ENCODE measurements at regions not wholly inside any gene's neighbourhood (a gene's known extent, or its start where the extent isn't known, plus 50 kb on each side); places are given as distances from the start of the nearest gene placed in this dataset.

- ATAC-seq (no peak), DNase-seq (no peak)
- Histone ChIP-seq H3K36me3 (ENCODE audit: insufficient read depth in 1 of 2, low read depth in 1 of 2) (no peaks in the 10 kb centered on the region), H3K27ac (no peak overlapping the region), H3K27me3 (ENCODE audit: insufficient read depth in 3 of 3, low read length in 2 of 3) (no peaks in the 10 kb centered on the region), H3K4me1 (no peaks in the 10 kb centered on the region), H3K9me3 (no peaks in the 10 kb centered on the region), H3K4me3 (no peak overlapping the region)
- intact Hi-C loops (cut with DNase I) = no loop called here
- WGBS, 3 donors = 82 to 87% (median 85%) methylated on average over 10 of the region's 10 CpGs
- TF ChIP-seq CTCF (IDR thresholded peaks at IDR 0.05) = no peak
Measured at GRCh38 chr1:239819756-239820250, 271.9 kb upstream of the FMN2 start.

GRCh38 chr1:239823852-239824251, 267.8 kb upstream of the FMN2 start:
- H3K27me3 ChIP-seq (ENCODE audit: insufficient read depth in 3 of 3, low read length in 2 of 3) = no peaks in the 10 kb centered on the region
- no peaks in the 10 kb centered on the region for H3K4me1 ChIP-seq
- H3K4me3 ChIP-seq = no peak overlapping the region
- H3K27ac ChIP-seq = no peak overlapping the region
- no peak for DNase-seq
- no peak for TF ChIP-seq CTCF (IDR thresholded peaks at IDR 0.05)
- ATAC-seq = no peak
- 77 to 88% (median 80%) methylated on average over 13 of the region's 13 CpGs for WGBS, 3 donors
- no peaks in the 10 kb centered on the region for H3K36me3 ChIP-seq (ENCODE audit: insufficient read depth in 1 of 2, low read depth in 1 of 2)
- no peaks in the 10 kb centered on the region for H3K9me3 ChIP-seq
- intact Hi-C loops (cut with DNase I) = no loop called here

- H3K9me3 ChIP-seq = no peaks in the 10 kb centered on the region
- H3K4me1 ChIP-seq = no peaks in the 10 kb centered on the region
- ATAC-seq = no peak
- no peak overlapping the region for H3K4me3 ChIP-seq
- WGBS, 3 donors = 91 to 96% (median 92%) methylated on average over 5 of the region's 5 CpGs
- no peak for TF ChIP-seq CTCF (IDR thresholded peaks at IDR 0.05)
- intact Hi-C loops (cut with DNase I) = no loop called here
- H3K27ac ChIP-seq = no peak overlapping the region
- no peak for DNase-seq
- H3K27me3 ChIP-seq (ENCODE audit: insufficient read depth in 3 of 3, low read length in 2 of 3) = no peaks in the 10 kb centered on the region
- no peaks in the 10 kb centered on the region for H3K36me3 ChIP-seq (ENCODE audit: insufficient read depth in 1 of 2, low read depth in 1 of 2)
Measured at GRCh38 chr1:239826211-239826610, 265.5 kb upstream of the FMN2 start.

DNA sequence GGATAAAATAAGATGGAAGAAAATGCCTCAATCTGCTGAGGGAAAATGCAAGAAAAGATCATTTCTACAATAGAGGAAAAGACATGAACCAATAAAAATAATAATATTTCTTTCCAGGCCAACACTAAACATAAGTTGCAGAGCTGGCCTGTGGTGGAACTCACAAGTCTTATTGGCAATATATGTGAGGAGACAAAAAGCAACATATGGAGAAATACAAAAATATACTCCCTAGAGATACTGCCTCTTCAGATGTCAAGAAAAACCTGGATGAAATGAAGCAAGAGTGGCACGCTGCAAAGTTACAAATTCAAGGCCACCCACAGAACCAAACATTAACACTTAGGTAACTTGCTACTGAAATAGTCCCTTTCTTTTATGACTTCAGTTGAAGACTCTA, 264.9 kb upstream of the FMN2 start:
- no peaks in the 10 kb centered on the region for H3K36me3 ChIP-seq (ENCODE audit: insufficient read depth in 1 of 2, low read depth in 1 of 2)
- WGBS, 3 donors = 69 to 81% (median 71%) methylated on average over 1 of the region's 1 CpG
- ATAC-seq (no peak), DNase-seq (no peak)
- H3K4me1 ChIP-seq = no peaks in the 10 kb centered on the region
- no peaks in the 10 kb centered on the region for H3K9me3 ChIP-seq
- TF ChIP-seq CTCF (IDR thresholded peaks at IDR 0.05) = no peak
- intact Hi-C loops (cut with DNase I) = no loop called here
- H3K4me3 ChIP-seq = no peak overlapping the region
- no peaks in the 10 kb centered on the region for H3K27me3 ChIP-seq (ENCODE audit: insufficient read depth in 3 of 3, low read length in 2 of 3)
- H3K27ac ChIP-seq = no peak overlapping the region

DNA sequence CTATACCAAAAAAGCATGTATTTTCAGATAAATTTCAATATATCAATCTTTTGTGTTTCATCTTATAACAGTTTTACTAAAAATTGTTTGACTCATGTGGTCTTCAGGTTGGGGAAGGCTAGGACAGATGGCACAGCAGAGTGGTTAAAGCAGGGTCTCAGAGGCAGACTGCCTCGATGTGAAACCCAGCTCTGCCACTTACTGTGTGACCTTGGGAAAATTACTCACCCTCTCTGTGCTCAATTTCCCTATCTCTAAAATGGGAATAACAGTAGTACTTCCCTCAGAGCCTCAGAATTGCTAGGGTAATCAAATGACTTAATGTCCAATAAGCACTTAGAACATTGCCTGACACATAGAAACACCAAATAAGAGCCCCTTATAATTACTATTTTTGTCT, 262.1 kb upstream of the FMN2 start:
- Histone ChIP-seq H3K4me3 (no peak overlapping the region), H3K4me1 (no peaks in the 10 kb centered on the region), H3K36me3 (ENCODE audit: insufficient read depth in 1 of 2, low read depth in 1 of 2) (no peaks in the 10 kb centered on the region), H3K27ac (no peak overlapping the region), H3K9me3 (no peaks in the 10 kb centered on the region), H3K27me3 (ENCODE audit: insufficient read depth in 3 of 3, low read length in 2 of 3) (no peaks in the 10 kb centered on the region)
- no peak for TF ChIP-seq CTCF (IDR thresholded peaks at IDR 0.05)
- intact Hi-C loops (cut with DNase I) = no loop called here
- WGBS, 3 donors = 91 to 100% (median 91%) methylated on average over 1 of the region's 1 CpG
- DNase-seq (no peak), ATAC-seq (no peak)
